HepG2 (cell line): ENCODE measurements at regions not wholly inside any gene's neighbourhood (a gene's known extent, or its start where the extent isn't known, plus 50 kb on each side); places are given as distances from the start of the nearest gene placed in this dataset.

Source experiments
- ATAC-seq: fragments of 200-7000 bp; cut with Tn5 transposase; 3 replicates; pipeline ENCODE4 v1.9.1; 2020; ENCODE audit warnings: mild to moderate bottlenecking, moderate library complexity
- BruUV-seq: library from RNA; stranded (reverse); fragments of 400-500 nt; replicated peaks from 2 replicates; lab custom pipeline; 2021; lab: Mats Ljungman, UMichigan
- CTCF ChIA-PET: fragments of 300-600 bp; formaldehyde crosslinking; extraction: SDS; loops from one replicate; lab custom pipeline; 2021; ENCODE audit warnings: low total read pairs, inconsistent platforms, low intra/inter-chr PET ratio; lab: Yijun Ruan, JAX
- POLR2A ChIA-PET: fragments of 350-600 bp; sonication (Branson Sonifier 250); formaldehyde crosslinking; loops from one replicate; lab custom pipeline; 2020; ENCODE audit warnings: antibody characterized with exemption, inconsistent platforms; lab: Yijun Ruan, JAX
- DNase-seq: peaks from one replicate; pipeline ENCODE4 v3.0.0-alpha.2; 2015; ENCODE audit warnings: low spot score
- FAIRE-seq: peaks from 3 replicates; lab custom pipeline; 2011; peaks lifted over from hg19 to GRCh38; lab: Jason Lieb, UNC
- H2AFZ ChIP-seq: one replicate; pipeline ENCODE4 v1.6.1; 2011; ENCODE audit warnings: low read length, inconsistent platforms
- H3K27ac ChIP-seq: fragments of 300-600 bp; 3 replicates; pipeline ENCODE4 v1.8.0; 2011; ENCODE audit warnings: mixed run types, mild to moderate bottlenecking, mixed read lengths, low read length, inconsistent platforms; ENCODE audit not compliant: insufficient read depth; ENCODE audit errors: extremely low read length
- H3K27me3 ChIP-seq, 2 experiments: fragments of 200-600 bp in 1 of 2; 2 replicates in 1 of 2; 3 replicates in 1 of 2; pipeline versions ENCODE4 v1.6.0 to v1.8.0; 2011; ENCODE audit warnings: low read length in 2 of 2, mild to moderate bottlenecking in 2 of 2, moderate library complexity in 2 of 2, inconsistent platforms in 1 of 2; ENCODE audit not compliant: insufficient read depth in 2 of 2, control insufficient read depth in 1 of 2
- H3K36me3 ChIP-seq, 2 experiments: fragments of 200-600 bp in 1 of 2; replicated peaks in 1 of 2; 2 replicates in 1 of 2; 3 replicates in 1 of 2; pipeline versions ENCODE4 v1.5.1 to v1.8.0; 2011; ENCODE audit warnings: low read length in 2 of 2, inconsistent platforms in 1 of 2; ENCODE audit not compliant: insufficient read depth in 2 of 2, control insufficient read depth in 1 of 2
- H3K4me1 ChIP-seq: 2 replicates; pipeline ENCODE4 v1.5.1; 2012; ENCODE audit warnings: low read length, inconsistent platforms; ENCODE audit not compliant: insufficient read depth
- H3K4me2 ChIP-seq: 2 replicates; pipeline ENCODE4 v1.6.0; 2011; ENCODE audit warnings: low read depth, low read length, inconsistent platforms
- H3K4me3 ChIP-seq, 3 experiments: fragments of 200-600 bp in 1 of 3; sonication (generic), shearing (Covaris generic) in 1 of 3; replicated peaks in 1 of 3; 2 replicates each; pipeline ENCODE4 v1.5.1; 2011 to 2016; ENCODE audit warnings: low read length in 3 of 3, inconsistent platforms in 2 of 3, low read depth in 2 of 3, mild to moderate bottlenecking in 2 of 3, control low read depth in 1 of 3, mixed read lengths in 1 of 3; ENCODE audit not compliant: insufficient read depth in 1 of 3
- H3K79me2 ChIP-seq: one replicate; pipeline ENCODE4 v1.6.1; 2011; ENCODE audit warnings: low read length, inconsistent platforms; ENCODE audit not compliant: insufficient read depth
- H3K9ac ChIP-seq: 2 replicates; pipeline ENCODE4 v1.6.0; 2011; ENCODE audit warnings: mild to moderate bottlenecking, low read depth, low read length, inconsistent platforms; ENCODE audit not compliant: insufficient read depth
- H3K9me3 ChIP-seq: 2 replicates; pipeline ENCODE4 v1.5.1; 2012; ENCODE audit warnings: mild to moderate bottlenecking, low read length
- H4K20me1 ChIP-seq: 2 replicates; pipeline ENCODE4 v1.6.0; 2011; ENCODE audit warnings: inconsistent platforms, mild to moderate bottlenecking, low read length, moderate library complexity; ENCODE audit not compliant: insufficient read depth
- ATRX ChIP-seq: sonication (generic); formaldehyde crosslinking; IDR thresholded peaks from 2 replicates; pipeline ENCODE4 v1.4.0; 2020; ENCODE audit warnings: missing genetic modification reagents, borderline replicate concordance
- PAF1 ChIP-seq: IDR thresholded peaks from 2 replicates; pipeline ENCODE4 v1.6.1; 2016; ENCODE audit warnings: missing genetic modification reagents, missing compliant biosample characterization
- PAWR ChIP-seq: sonication (generic); formaldehyde crosslinking; IDR thresholded peaks from 2 replicates; pipeline ENCODE4 v1.4.0; 2020; ENCODE audit warnings: missing genetic modification reagents, mild to moderate bottlenecking, borderline replicate concordance
- SMC3 ChIP-seq: IDR thresholded peaks from 2 replicates; pipeline ENCODE4 v1.6.1; 2011; ENCODE audit warnings: low read length, improper control_type of control experiment
- SRSF9 ChIP-seq: fragments of 200-400 bp; formaldehyde crosslinking; IDR thresholded peaks from 2 replicates; pipeline ENCODE4 v1.6.1; 2018; ENCODE audit warnings: borderline replicate concordance, mild to moderate bottlenecking, low read depth, low read length; ENCODE audit not compliant: insufficient read depth, poor library complexity, severe bottlenecking
- ZFP41 ChIP-seq: sonication (generic); formaldehyde crosslinking; IDR thresholded peaks from 2 replicates; pipeline ENCODE4 v1.4.0; 2020; ENCODE audit warnings: mild to moderate bottlenecking, missing genetic modification reagents, borderline replicate concordance
- ZNF441 ChIP-seq: sonication (generic); formaldehyde crosslinking; IDR thresholded peaks from 2 replicates; pipeline ENCODE4 v1.7.0; 2021; ENCODE audit warnings: missing genetic modification reagents, borderline replicate concordance
- ZNF660 ChIP-seq: sonication (generic); formaldehyde crosslinking; IDR thresholded peaks from 2 replicates; pipeline ENCODE4 v1.5.1; 2020; ENCODE audit warnings: mild to moderate bottlenecking, low read depth, missing genetic modification reagents, borderline replicate concordance
- ZNF7 ChIP-seq: IDR thresholded peaks from 2 replicates; pipeline ENCODE4 v1.6.1; 2016; ENCODE audit warnings: missing biosample characterization, missing genetic modification reagents
- WGBS: methylation state at CpG from one replicate; pipeline ENCODE4 v1.1.6; 2017; ENCODE audit warnings: low lambda C conversion rate; 5-methylcytosine and 5-hydroxymethylcytosine counted together
- in situ Hi-C: cut with HindIII; loops from 2 replicates; pipeline ENCODE4 v1.10.0; 2017; ENCODE audit warnings: low pct_unique_long_range_greater_than_20kb; ENCODE audit not compliant: extremely low pct_ligation_motif_present
- intact Hi-C: fragments of 100-400 bp; cut with micrococcal nuclease; formaldehyde crosslinking; loops from one replicate; pipeline ENCODE4 v1.10.0; 2022; ENCODE audit not compliant: unreplicated experiment
- TF ChIP-seq, protein P1 (sequence below): sonication (generic); formaldehyde crosslinking; IDR thresholded peaks from 2 replicates; pipeline ENCODE4 v1.9.0; 2021; ENCODE audit warnings: missing genetic modification reagents, borderline replicate concordance
- TF ChIP-seq, protein P2 (sequence below), 2 experiments: sonication (generic) in 1 of 2; formaldehyde crosslinking in 1 of 2; IDR thresholded peaks; 2 replicates each; pipeline versions ENCODE4 v1.6.1 to v1.9.0; 2014 to 2022; ENCODE audit warnings: antibody characterized with exemption in 1 of 2, borderline replicate concordance in 1 of 2, inconsistent platforms in 1 of 2, low read depth in 1 of 2, missing genetic modification reagents in 1 of 2
- TF ChIP-seq, protein P3 (sequence below): sonication (generic); formaldehyde crosslinking; IDR thresholded peaks from 2 replicates; pipeline ENCODE4 v1.5.0; 2020; ENCODE audit warnings: mild to moderate bottlenecking, missing genetic modification reagents

DNA sequence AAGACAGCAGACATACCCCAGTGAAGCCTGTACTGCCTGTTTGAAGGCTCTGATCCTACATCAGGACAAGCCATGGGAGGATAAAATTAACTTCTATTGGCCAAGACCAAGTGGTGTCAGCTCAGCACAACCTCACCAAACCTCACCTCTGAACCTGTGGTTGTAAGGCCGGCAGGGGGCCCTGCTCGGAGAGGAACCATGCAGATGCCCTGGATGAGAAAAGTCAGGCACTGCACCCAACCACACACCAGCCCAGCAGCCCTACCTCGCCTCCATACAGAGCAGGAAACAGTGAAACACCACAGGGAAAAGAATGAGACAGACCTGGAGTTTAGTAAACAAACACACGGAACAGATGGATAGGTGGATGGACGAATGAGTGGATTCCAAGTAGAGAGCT, 70.0 kb upstream of the PAX7 start:
- POLR2A ChIA-PET, result no interaction called here
- intact Hi-C loops (no loop called here), in situ Hi-C loops (no loop called here)
- H3K4me3 ChIP-seq, result no peak overlapping the region
- H3K36me3 ChIP-seq, result no peaks in the 10 kb centered on the region
- FAIRE-seq (no peak), DNase-seq (peak; percentile 13), ATAC-seq (peak; percentile 82)
- H3K27me3 ChIP-seq, result peaks cover 6 to 20% of the 10 kb centered on the region in 2 experiments; a peak in 4 of 5 replicates
- H2AFZ ChIP-seq, result no peak overlapping the region
- WGBS, result 9% methylated on average over 5 of the region's 5 CpGs
- CTCF ChIA-PET, result interaction anchor here (1.6 kb wide), 1 partner anchor 21 kb away, joined by 4 read pairs; no protein-coding TSS in a partner anchor
- H3K79me2 ChIP-seq, result no peaks in the 10 kb centered on the region
- H4K20me1 ChIP-seq, result no peaks in the 10 kb centered on the region
- no peak overlapping the region for H3K9ac ChIP-seq
- no peaks in the 10 kb centered on the region for H3K9me3 ChIP-seq
- no peaks in the 10 kb centered on the region for H3K4me1 ChIP-seq
- BruUV-seq, result no TSS peak
- no peak overlapping the region for H3K4me2 ChIP-seq
- no peak overlapping the region for H3K27ac ChIP-seq
- TF ChIP-seq ATRX (CRISPR knock-in tag) (no peak), PAWR (no peak), ZNF7 (peak; percentile 10; the same call in 1 of the 2 replicates), PAF1 (CRISPR knock-in tag) (no peak), SMC3 (peak; percentile 31; the same call in 1 of the 2 replicates), ZNF660 (no peak), ZFP41 (CRISPR knock-in tag) (no peak), ZNF441 (CRISPR knock-in tag) (no peak), SRSF9 (no peak)
- TF ChIP-seq, protein P1, sequence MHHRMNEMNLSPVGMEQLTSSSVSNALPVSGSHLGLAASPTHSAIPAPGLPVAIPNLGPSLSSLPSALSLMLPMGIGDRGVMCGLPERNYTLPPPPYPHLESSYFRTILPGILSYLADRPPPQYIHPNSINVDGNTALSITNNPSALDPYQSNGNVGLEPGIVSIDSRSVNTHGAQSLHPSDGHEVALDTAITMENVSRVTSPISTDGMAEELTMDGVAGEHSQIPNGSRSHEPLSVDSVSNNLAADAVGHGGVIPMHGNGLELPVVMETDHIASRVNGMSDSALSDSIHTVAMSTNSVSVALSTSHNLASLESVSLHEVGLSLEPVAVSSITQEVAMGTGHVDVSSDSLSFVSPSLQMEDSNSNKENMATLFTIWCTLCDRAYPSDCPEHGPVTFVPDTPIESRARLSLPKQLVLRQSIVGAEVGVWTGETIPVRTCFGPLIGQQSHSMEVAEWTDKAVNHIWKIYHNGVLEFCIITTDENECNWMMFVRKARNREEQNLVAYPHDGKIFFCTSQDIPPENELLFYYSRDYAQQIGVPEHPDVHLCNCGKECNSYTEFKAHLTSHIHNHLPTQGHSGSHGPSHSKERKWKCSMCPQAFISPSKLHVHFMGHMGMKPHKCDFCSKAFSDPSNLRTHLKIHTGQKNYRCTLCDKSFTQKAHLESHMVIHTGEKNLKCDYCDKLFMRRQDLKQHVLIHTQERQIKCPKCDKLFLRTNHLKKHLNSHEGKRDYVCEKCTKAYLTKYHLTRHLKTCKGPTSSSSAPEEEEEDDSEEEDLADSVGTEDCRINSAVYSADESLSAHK (CRISPR knock-in tag), result no peak
- TF ChIP-seq, protein P2, sequence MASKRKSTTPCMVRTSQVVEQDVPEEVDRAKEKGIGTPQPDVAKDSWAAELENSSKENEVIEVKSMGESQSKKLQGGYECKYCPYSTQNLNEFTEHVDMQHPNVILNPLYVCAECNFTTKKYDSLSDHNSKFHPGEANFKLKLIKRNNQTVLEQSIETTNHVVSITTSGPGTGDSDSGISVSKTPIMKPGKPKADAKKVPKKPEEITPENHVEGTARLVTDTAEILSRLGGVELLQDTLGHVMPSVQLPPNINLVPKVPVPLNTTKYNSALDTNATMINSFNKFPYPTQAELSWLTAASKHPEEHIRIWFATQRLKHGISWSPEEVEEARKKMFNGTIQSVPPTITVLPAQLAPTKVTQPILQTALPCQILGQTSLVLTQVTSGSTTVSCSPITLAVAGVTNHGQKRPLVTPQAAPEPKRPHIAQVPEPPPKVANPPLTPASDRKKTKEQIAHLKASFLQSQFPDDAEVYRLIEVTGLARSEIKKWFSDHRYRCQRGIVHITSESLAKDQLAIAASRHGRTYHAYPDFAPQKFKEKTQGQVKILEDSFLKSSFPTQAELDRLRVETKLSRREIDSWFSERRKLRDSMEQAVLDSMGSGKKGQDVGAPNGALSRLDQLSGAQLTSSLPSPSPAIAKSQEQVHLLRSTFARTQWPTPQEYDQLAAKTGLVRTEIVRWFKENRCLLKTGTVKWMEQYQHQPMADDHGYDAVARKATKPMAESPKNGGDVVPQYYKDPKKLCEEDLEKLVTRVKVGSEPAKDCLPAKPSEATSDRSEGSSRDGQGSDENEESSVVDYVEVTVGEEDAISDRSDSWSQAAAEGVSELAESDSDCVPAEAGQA (IDR thresholded peaks at IDR 0.05; ENCODE audit: low read depth), result no peak
- TF ChIP-seq, protein P2 (CRISPR knock-in tag; IDR thresholded peaks at IDR 0.05; ENCODE audit: borderline replicate concordance), result no peak
- TF ChIP-seq, protein P3, sequence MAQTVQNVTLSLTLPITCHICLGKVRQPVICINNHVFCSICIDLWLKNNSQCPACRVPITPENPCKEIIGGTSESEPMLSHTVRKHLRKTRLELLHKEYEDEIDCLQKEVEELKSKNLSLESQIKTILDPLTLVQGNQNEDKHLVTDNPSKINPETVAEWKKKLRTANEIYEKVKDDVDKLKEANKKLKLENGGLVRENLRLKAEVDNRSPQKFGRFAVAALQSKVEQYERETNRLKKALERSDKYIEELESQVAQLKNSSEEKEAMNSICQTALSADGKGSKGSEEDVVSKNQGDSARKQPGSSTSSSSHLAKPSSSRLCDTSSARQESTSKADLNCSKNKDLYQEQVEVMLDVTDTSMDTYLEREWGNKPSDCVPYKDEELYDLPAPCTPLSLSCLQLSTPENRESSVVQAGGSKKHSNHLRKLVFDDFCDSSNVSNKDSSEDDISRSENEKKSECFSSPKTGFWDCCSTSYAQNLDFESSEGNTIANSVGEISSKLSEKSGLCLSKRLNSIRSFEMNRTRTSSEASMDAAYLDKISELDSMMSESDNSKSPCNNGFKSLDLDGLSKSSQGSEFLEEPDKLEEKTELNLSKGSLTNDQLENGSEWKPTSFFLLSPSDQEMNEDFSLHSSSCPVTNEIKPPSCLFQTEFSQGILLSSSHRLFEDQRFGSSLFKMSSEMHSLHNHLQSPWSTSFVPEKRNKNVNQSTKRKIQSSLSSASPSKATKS (CRISPR knock-in tag), result no peak
